GM23338 (cell line): ENCODE measurements at regions not wholly inside any gene's neighbourhood (a gene's known extent, or its start where the extent isn't known, plus 50 kb on each side); places are given as distances from the start of the nearest gene placed in this dataset.

Experiments
- ATAC-seq: fragments of 200-7000 bp; cut with Tn5 transposase; 3 replicates; pipeline ENCODE4 v1.9.1; 2020
- DNase-seq: peaks from one replicate; pipeline ENCODE4 v3.0.0-alpha.2; 2015; ENCODE audit warnings: low spot score
- H2AFZ ChIP-seq: fragments of 200-600 bp; sonication (generic); 2 replicates; pipeline ENCODE4 v1.8.0; 2016; ENCODE audit warnings: antibody characterized with exemption, mild to moderate bottlenecking, moderate library complexity
- H3F3A ChIP-seq: fragments of 200-600 bp; sonication (generic); replicated peaks from 2 replicates; pipeline ENCODE4 v1.8.0; 2017; ENCODE audit warnings: antibody characterized with exemption, mixed run types, low read depth
- H3K27ac ChIP-seq: fragments of 200-600 bp; sonication (generic); 2 replicates; pipeline ENCODE4 v1.6.1; 2016; ENCODE audit warnings: low read depth
- H3K27me3 ChIP-seq: fragments of 200-600 bp; sonication (generic); 2 replicates; pipeline ENCODE4 v1.8.0; 2016; ENCODE audit warnings: mild to moderate bottlenecking, mixed run types, moderate library complexity; ENCODE audit not compliant: insufficient read depth
- H3K36me3 ChIP-seq: fragments of 200-600 bp; sonication (generic); 2 replicates; pipeline ENCODE4 v1.8.0; 2016; ENCODE audit warnings: mild to moderate bottlenecking; ENCODE audit not compliant: insufficient read depth
- H3K4me1 ChIP-seq: fragments of 200-600 bp; sonication (generic); 2 replicates; pipeline ENCODE4 v1.8.0; 2016; ENCODE audit warnings: mild to moderate bottlenecking, moderate library complexity; ENCODE audit not compliant: insufficient read depth
- H3K4me2 ChIP-seq: fragments of 200-600 bp; sonication (generic); 2 replicates; pipeline ENCODE4 v1.7.1; 2017; ENCODE audit warnings: mixed run types
- H3K4me3 ChIP-seq: fragments of 200-600 bp; sonication (generic); 2 replicates; pipeline ENCODE4 v1.6.1; 2016; ENCODE audit warnings: mixed run types
- H3K79me2 ChIP-seq: fragments of 200-600 bp; sonication (generic); replicated peaks from 2 replicates; pipeline ENCODE4 v1.8.0; 2017; ENCODE audit warnings: mild to moderate bottlenecking; ENCODE audit not compliant: insufficient read depth
- H3K9me2 ChIP-seq: fragments of 200-600 bp; sonication (generic); 2 replicates; pipeline ENCODE4 v1.8.0; 2017; ENCODE audit not compliant: insufficient read depth
- H4K20me1 ChIP-seq: fragments of 200-600 bp; sonication (generic); replicated peaks from 2 replicates; pipeline ENCODE4 v1.8.0; 2017; ENCODE audit warnings: mild to moderate bottlenecking; ENCODE audit not compliant: insufficient read depth
- H3K27ac Mint-ChIP-seq: 2 replicates; pipeline ENCODE4 v1.8.0; 2020; ENCODE audit warnings: inconsistent platforms, mild to moderate bottlenecking, moderate library complexity, mixed read lengths
- H3K27me3 Mint-ChIP-seq: 3 replicates; pipeline ENCODE4 v1.8.0; 2022; ENCODE audit warnings: low read depth, mild to moderate bottlenecking, moderate library complexity, mixed read lengths, inconsistent platforms; ENCODE audit not compliant: insufficient read depth, poor library complexity
- H3K36me3 Mint-ChIP-seq: 3 replicates; pipeline ENCODE4 v1.8.0; 2021; ENCODE audit warnings: low read depth, mild to moderate bottlenecking, inconsistent platforms, moderate library complexity, mixed read lengths
- H3K4me1 Mint-ChIP-seq: 3 replicates; pipeline ENCODE4 v1.8.0; 2020; ENCODE audit warnings: mild to moderate bottlenecking, inconsistent platforms, mixed read lengths
- H3K4me3 Mint-ChIP-seq: 3 replicates; pipeline ENCODE4 v1.8.0; 2021; ENCODE audit warnings: moderate library complexity, mild to moderate bottlenecking, inconsistent platforms, mixed read lengths
- H3K9me3 Mint-ChIP-seq: 3 replicates; pipeline ENCODE4 v1.8.0; 2020; ENCODE audit warnings: moderate library complexity, mild to moderate bottlenecking, inconsistent platforms, mixed read lengths
- CREB1 ChIP-seq: fragments of 250-450 bp; sonication (Bioruptor Pico); IDR thresholded peaks from 2 replicates; pipeline ENCODE4 v1.5.0; 2020; ENCODE audit warnings: low read depth, mild to moderate bottlenecking, moderate library complexity
- CTCF ChIP-seq, 2 experiments: fragments of 200-600 bp in 1 of 2; sonication (generic) in 1 of 2; conservative IDR thresholded peaks; 2 replicates each; pipeline versions ENCODE4 v1.5.1 to v1.6.1; 2016 to 2017; ENCODE audit warnings: antibody characterized with exemption in 2 of 2, low read depth in 2 of 2, mild to moderate bottlenecking in 2 of 2, moderate library complexity in 1 of 2
- ETS1 ChIP-seq: IDR thresholded peaks from 2 replicates; pipeline ENCODE4 v1.6.1; 2016; ENCODE audit warnings: antibody characterized with exemption
- EZH2 ChIP-seq: fragments of 200-600 bp; sonication (generic); IDR thresholded peaks from one replicate; pipeline ENCODE4 v1.8.0; 2017; ENCODE audit warnings: antibody characterized with exemption, mild to moderate bottlenecking, low read depth; ENCODE audit not compliant: unreplicated experiment
- EZH2phosphoT487 ChIP-seq: fragments of 200-600 bp; sonication (generic); IDR thresholded peaks from one replicate; pipeline ENCODE4 v1.8.1; 2018; ENCODE audit warnings: antibody characterized with exemption; ENCODE audit not compliant: unreplicated experiment
- JUNB ChIP-seq: IDR thresholded peaks from one replicate; pipeline ENCODE4 v1.6.1; 2016; ENCODE audit warnings: antibody characterized with exemption; ENCODE audit not compliant: unreplicated experiment
- NANOG ChIP-seq: IDR thresholded peaks from 2 replicates; pipeline ENCODE4 v1.6.1; 2016; ENCODE audit warnings: antibody characterized with exemption, borderline replicate concordance
- POLR2AphosphoS5 ChIP-seq: IDR thresholded peaks from 2 replicates; pipeline ENCODE4 v1.6.1; 2016; ENCODE audit warnings: antibody characterized with exemption, low read depth
- STAT1 ChIP-seq: IDR thresholded peaks from one replicate; pipeline ENCODE4 v1.6.1; 2016; ENCODE audit warnings: antibody characterized with exemption; ENCODE audit not compliant: unreplicated experiment
- ZNF114 ChIP-seq: fragments of 250-450 bp; sonication (Bioruptor Pico); IDR thresholded peaks from 2 replicates; pipeline ENCODE4 v1.5.0; 2020; ENCODE audit warnings: mild to moderate bottlenecking, moderate library complexity
- ZNF331 ChIP-seq: fragments of 250-450 bp; sonication (Bioruptor Pico); IDR thresholded peaks from 2 replicates; pipeline ENCODE4 v1.5.0; 2020; ENCODE audit warnings: low read depth, mild to moderate bottlenecking, moderate library complexity
- ZNF462 ChIP-seq: fragments of 250-450 bp; sonication (Bioruptor Pico); IDR thresholded peaks from 2 replicates; pipeline ENCODE4 v1.5.0; 2020; ENCODE audit warnings: mild to moderate bottlenecking, moderate library complexity
- TF ChIP-seq, protein P1 (sequence below): IDR thresholded peaks from one replicate; pipeline ENCODE4 v1.6.1; 2018; ENCODE audit warnings: antibody characterized with exemption; ENCODE audit not compliant: unreplicated experiment

- TF ChIP-seq EZH2phosphoT487 (no peak), ZNF114 (no peak), NANOG (no peak), JUNB (no peak), STAT1 (no peak), CREB1 (CRISPR knock-in tag) (no peak), POLR2AphosphoS5 (no peak), ETS1 (no peak), ZNF462 (CRISPR knock-in tag) (no peak), EZH2 (no peak), CTCF (conservative IDR thresholded peaks at IDR 0.05; ENCODE audit: low read depth in 2 of 2) (no peak), ZNF331 (no peak)
- TF ChIP-seq, protein P1, sequence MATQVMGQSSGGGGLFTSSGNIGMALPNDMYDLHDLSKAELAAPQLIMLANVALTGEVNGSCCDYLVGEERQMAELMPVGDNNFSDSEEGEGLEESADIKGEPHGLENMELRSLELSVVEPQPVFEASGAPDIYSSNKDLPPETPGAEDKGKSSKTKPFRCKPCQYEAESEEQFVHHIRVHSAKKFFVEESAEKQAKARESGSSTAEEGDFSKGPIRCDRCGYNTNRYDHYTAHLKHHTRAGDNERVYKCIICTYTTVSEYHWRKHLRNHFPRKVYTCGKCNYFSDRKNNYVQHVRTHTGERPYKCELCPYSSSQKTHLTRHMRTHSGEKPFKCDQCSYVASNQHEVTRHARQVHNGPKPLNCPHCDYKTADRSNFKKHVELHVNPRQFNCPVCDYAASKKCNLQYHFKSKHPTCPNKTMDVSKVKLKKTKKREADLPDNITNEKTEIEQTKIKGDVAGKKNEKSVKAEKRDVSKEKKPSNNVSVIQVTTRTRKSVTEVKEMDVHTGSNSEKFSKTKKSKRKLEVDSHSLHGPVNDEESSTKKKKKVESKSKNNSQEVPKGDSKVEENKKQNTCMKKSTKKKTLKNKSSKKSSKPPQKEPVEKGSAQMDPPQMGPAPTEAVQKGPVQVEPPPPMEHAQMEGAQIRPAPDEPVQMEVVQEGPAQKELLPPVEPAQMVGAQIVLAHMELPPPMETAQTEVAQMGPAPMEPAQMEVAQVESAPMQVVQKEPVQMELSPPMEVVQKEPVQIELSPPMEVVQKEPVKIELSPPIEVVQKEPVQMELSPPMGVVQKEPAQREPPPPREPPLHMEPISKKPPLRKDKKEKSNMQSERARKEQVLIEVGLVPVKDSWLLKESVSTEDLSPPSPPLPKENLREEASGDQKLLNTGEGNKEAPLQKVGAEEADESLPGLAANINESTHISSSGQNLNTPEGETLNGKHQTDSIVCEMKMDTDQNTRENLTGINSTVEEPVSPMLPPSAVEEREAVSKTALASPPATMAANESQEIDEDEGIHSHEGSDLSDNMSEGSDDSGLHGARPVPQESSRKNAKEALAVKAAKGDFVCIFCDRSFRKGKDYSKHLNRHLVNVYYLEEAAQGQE: no peak
- Mint-ChIP-seq H3K4me3 (no peak overlapping the region), H3K9me3 (peaks cover 2% of the 10 kb centered on the region; the same call in 1 of the 3 replicates), H3K27me3 (peaks cover 11% of the 10 kb centered on the region), H3K36me3 (no peaks in the 10 kb centered on the region; the same call in 2 of the 3 replicates), H3K4me1 (peaks cover 29% of the 10 kb centered on the region), H3K27ac (no peak overlapping the region)
- Histone ChIP-seq H4K20me1 (no peaks in the 10 kb centered on the region), H3K4me2 (no peak overlapping the region), H3K4me3 (no peak overlapping the region), H3K27ac (no peak overlapping the region), H3F3A (no peaks in the 10 kb centered on the region), H3K9me2 (no peaks in the 10 kb centered on the region), H3K27me3 (no peaks in the 10 kb centered on the region), H2AFZ (no peak overlapping the region), H3K79me2 (no peaks in the 10 kb centered on the region), H3K4me1 (peaks cover 13% of the 10 kb centered on the region; the same call in 1 of the 2 replicates), H3K36me3 (no peaks in the 10 kb centered on the region)
- ATAC-seq: no peak
- DNase-seq: no peak
These were observed 261.5 kb downstream of the UACA start for GRCh38 chr15:70501849-70502248.
